NCI-H2171 treated with DMSO at 0.1 percent for 48 hours (cell line): ENCODE measurements at regions not wholly inside any gene's neighbourhood (a gene's known extent, or its start where the extent isn't known, plus 50 kb on each side); places are given as distances from the start of the nearest gene placed in this dataset.

Experiments used
- DNase-seq: peaks from one replicate; lab custom pipeline; 2025; lab: John Stamatoyannopoulos, UW

- peak; percentile 32 for DNase-seq
These were observed 110.3 kb upstream of the MGAT5 start for GRCh38 chr2:134143568-134143967.

- DNase-seq, result peak; percentile 65
These were observed 109.7 kb upstream of the MGAT5 start for GRCh38 chr2:134144081-134144596.

GRCh38 chr2:134144651-134145050 lies 109.2 kb upstream of the MGAT5 start:
- no peak for DNase-seq

GRCh38 chr2:134145519-134145918 lies 108.4 kb upstream of the MGAT5 start:
- no peak for DNase-seq

- DNase-seq, result no peak
These were observed 107.7 kb upstream of the MGAT5 start for GRCh38 chr2:134146161-134146560.

GRCh38 chr2:134146620-134147019 lies 107.3 kb upstream of the MGAT5 start:
- no peak for DNase-seq

GRCh38 chr2:134148172-134148571 lies 105.7 kb upstream of the MGAT5 start:
- DNase-seq, result peak; percentile 29

GRCh38 chr2:134148843-134149472 lies 104.9 kb upstream of the MGAT5 start:
- DNase-seq, result peak; percentile 98

- DNase-seq, result peak; percentile 64
These were observed 104.0 kb upstream of the MGAT5 start for GRCh38 chr2:134149904-134150303.

GRCh38 chr2:134150760-134151159 lies 103.1 kb upstream of the MGAT5 start:
- peak; percentile 16 for DNase-seq

- no peak for DNase-seq
These were observed 101.5 kb upstream of the MGAT5 start for GRCh38 chr2:134152045-134153010.

GRCh38 chr2:134153294-134153880 lies 100.5 kb upstream of the MGAT5 start:
- DNase-seq, result peak; percentile 30

- DNase-seq, result no peak
These were observed 99.6 kb upstream of the MGAT5 start for GRCh38 chr2:134154246-134154645.

- DNase-seq, result no peak
These were observed 98.7 kb upstream of the MGAT5 start for GRCh38 chr2:134155134-134155533.

GRCh38 chr2:134158295-134158694 lies 95.6 kb upstream of the MGAT5 start:
- DNase-seq, result no peak

- no peak for DNase-seq
These were observed 92.7 kb upstream of the MGAT5 start for GRCh38 chr2:134161170-134161547.

- DNase-seq, result no peak
These were observed 90.5 kb upstream of the MGAT5 start for GRCh38 chr2:134163336-134163735.

GRCh38 chr2:134164306-134164705 lies 89.6 kb upstream of the MGAT5 start:
- DNase-seq, result no peak

GRCh38 chr2:134167015-134167414 lies 86.9 kb upstream of the MGAT5 start:
- DNase-seq, result peak; percentile 75

- DNase-seq, result no peak
These were observed 84.1 kb upstream of the MGAT5 start for GRCh38 chr2:134169788-134170187.

- DNase-seq, result no peak
These were observed 83.6 kb upstream of the MGAT5 start for GRCh38 chr2:134170294-134170693.

GRCh38 chr2:134170700-134171099 lies 83.2 kb upstream of the MGAT5 start:
- no peak for DNase-seq
